ENCODE measurements at regions not wholly inside any gene's neighbourhood (a gene's known extent, or its start where the extent isn't known, plus 50 kb on each side); places are given as distances from the start of the nearest gene placed in this dataset.

DNA sequence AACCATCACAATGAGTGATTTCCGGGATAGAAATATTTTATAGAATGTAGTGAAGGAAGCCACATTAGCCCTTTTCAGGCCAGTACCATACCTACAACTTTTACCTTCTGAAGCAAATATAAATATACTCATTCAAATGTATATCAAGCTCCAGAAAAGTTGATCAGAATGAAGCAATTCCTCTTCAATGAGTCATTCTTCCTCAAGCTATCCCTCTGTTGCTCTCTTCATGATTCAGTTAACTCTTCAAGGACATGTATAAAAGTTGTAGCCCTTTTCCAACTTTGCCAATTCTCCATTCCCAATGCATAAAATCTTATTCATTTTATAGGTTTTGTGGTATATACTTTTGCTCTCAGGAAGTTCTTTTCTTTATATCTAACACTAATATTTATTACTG is 242.1 kb upstream of the RGPD4 start:
- ATAC-seq = no peak
- no peaks in the 10 kb centered on the region for H3K36me3 Mint-ChIP-seq

DNA sequence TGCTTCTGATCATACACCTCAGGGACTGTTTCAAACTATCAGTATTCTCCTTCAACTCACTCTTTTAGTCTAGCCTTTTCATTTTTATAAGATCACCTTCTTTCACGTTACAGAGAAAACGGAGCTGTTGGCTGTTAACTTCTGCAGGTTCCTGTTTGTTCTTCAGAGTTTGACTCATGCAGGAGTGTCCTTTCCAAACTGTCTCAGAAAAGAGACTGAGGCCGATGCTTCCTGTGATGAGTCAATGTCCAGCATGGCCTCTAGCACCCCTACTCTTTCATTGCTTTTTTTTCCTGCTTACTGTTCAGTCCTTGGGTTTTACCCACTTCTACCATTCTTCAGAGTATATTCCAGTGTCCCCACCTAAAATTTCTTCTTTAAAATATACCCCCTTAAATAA is 240.8 kb upstream of the RGPD4 start:
- Mint-ChIP-seq H3K9me3 (no peaks in the 10 kb centered on the region), H3K27me3 (no peaks in the 10 kb centered on the region), H3K36me3 (no peaks in the 10 kb centered on the region), H3K4me3 (no peak overlapping the region), H3K4me1 (ENCODE audit: low read depth in 2 of 2) (no peaks in the 10 kb centered on the region), H3K27ac (no peak overlapping the region)
- DNase-seq (ENCODE audit: low spot score) = no peak
- ATAC-seq = no peak

More for the DNA sequence above, 242.1 kb upstream of the RGPD4 start:
- no peak for DNase-seq (ENCODE audit: low spot score)
- no peaks in the 10 kb centered on the region for H3K27me3 Mint-ChIP-seq
- no peak overlapping the region for H3K4me3 Mint-ChIP-seq
- peaks cover 3% of the 10 kb centered on the region for H3K9me3 Mint-ChIP-seq
- no peaks in the 10 kb centered on the region for H3K4me1 Mint-ChIP-seq (ENCODE audit: low read depth in 2 of 2)
- no peak overlapping the region for H3K27ac Mint-ChIP-seq

DNA sequence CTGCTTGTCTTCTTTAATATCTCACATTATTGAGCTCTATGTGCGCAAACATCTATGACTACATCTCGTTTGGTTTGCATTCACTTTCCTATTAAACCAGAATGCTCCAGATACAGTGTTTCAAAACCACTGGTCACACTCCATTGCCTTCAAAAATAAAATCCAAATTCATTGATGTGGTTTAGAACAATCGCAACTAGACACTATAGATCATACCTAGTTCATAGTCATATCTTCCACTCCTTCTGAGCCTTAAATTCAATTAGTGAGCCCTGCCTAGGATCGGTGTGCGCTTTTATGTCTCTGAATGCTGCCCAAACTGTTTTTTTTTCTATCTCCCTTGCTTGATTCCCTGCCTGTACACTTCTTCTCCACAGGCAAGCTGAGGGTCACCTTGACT is 238.5 kb upstream of the RGPD4 start:
- no peak for ATAC-seq
- no peaks in the 10 kb centered on the region for H3K4me1 Mint-ChIP-seq (ENCODE audit: low read depth in 2 of 2)

GRCh38 chr2:107589079-107589491 is 237.6 kb upstream of the RGPD4 start:
- Mint-ChIP-seq H3K36me3 (no peaks in the 10 kb centered on the region), H3K9me3 (no peaks in the 10 kb centered on the region), H3K27ac (no peak overlapping the region), H3K27me3 (no peaks in the 10 kb centered on the region), H3K4me3 (no peak overlapping the region), H3K4me1 (ENCODE audit: low read depth in 2 of 2) (no peaks in the 10 kb centered on the region)
- DNase-seq (ENCODE audit: low spot score) = no peak
- ATAC-seq = no peak

More for the DNA sequence above, 238.5 kb upstream of the RGPD4 start:
- Mint-ChIP-seq H3K9me3 (no peaks in the 10 kb centered on the region), H3K27ac (no peak overlapping the region), H3K4me3 (no peak overlapping the region), H3K36me3 (no peaks in the 10 kb centered on the region), H3K27me3 (no peaks in the 10 kb centered on the region)
- DNase-seq (ENCODE audit: low spot score) = no peak

DNA sequence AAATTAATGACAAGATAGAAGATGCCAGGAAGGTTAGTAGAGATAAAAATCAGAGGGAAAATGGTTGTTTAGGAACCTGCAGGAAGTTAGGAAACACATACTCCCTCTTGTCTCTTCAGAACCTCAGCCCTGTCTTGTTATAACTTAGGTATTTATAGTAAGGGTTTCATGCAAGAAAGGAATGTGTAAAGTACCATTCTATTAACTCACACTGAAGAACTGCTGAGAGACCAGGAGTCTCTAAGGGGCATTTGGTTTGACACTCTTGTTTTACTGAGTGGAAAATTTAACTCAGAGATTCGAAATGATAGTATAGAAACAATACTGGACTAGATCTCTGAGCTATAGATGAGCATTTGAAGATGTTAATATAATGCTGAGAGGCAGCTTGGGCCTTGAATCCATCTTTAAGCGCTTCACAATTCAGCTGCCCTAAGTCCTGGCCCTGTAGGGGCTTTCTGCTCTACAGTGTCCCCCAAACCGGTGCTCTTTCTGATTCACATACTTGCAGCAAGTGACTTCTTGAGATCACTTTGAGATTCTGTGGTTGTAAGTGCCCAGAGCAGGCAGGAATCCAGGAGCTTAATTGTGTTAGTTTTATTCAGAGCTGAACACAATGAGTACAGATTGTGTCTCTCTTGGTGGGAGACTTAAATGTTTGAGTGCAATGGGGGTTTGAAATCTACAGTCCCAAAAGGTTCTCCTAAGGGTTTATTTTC is 235.0 kb upstream of the RGPD4 start:
- Mint-ChIP-seq H3K4me1 (ENCODE audit: low read depth in 2 of 2) (no peaks in the 10 kb centered on the region), H3K27me3 (no peaks in the 10 kb centered on the region), H3K27ac (no peak overlapping the region), H3K9me3 (peaks cover 4% of the 10 kb centered on the region), H3K36me3 (no peaks in the 10 kb centered on the region), H3K4me3 (no peak overlapping the region)
- DNase-seq (ENCODE audit: low spot score) (no peak), ATAC-seq (no peak)

- DNase-seq (ENCODE audit: low spot score) (no peak), ATAC-seq (no peak)
- Mint-ChIP-seq H3K27ac (no peak overlapping the region), H3K4me3 (no peak overlapping the region), H3K9me3 (peaks cover 4% of the 10 kb centered on the region), H3K4me1 (ENCODE audit: low read depth in 2 of 2) (no peaks in the 10 kb centered on the region), H3K36me3 (no peaks in the 10 kb centered on the region), H3K27me3 (no peaks in the 10 kb centered on the region)
Measured at GRCh38 chr2:107592280-107592624, 234.4 kb upstream of the RGPD4 start.

DNA sequence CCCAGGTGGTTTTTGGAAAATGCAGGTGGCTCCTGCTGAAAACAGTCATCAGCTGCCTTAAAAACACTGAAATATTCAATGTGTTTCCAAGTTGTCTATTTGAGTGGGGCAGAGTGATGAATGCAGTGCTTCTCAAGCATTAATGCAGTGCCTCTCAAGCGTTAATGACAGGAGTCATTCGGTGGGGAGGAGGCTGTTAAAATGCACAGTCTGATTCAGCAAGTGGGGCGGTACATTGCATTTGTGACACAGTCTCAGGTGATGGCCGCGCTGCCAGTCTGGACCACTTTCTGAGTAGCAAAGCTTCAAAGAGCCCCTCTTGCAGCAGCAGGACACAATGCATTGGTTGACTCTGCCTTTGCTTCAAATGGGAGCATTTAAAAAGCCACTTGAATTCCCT is 231.4 kb upstream of the RGPD4 start:
- peaks cover 4% of the 10 kb centered on the region for H3K9me3 Mint-ChIP-seq
- no peak overlapping the region for H3K27ac Mint-ChIP-seq
- no peaks in the 10 kb centered on the region for H3K4me1 Mint-ChIP-seq (ENCODE audit: low read depth in 2 of 2)
- no peak overlapping the region for H3K4me3 Mint-ChIP-seq
- no peaks in the 10 kb centered on the region for H3K27me3 Mint-ChIP-seq
- DNase-seq (ENCODE audit: low spot score) = no peak
- ATAC-seq = no peak
- no peaks in the 10 kb centered on the region for H3K36me3 Mint-ChIP-seq

DNA sequence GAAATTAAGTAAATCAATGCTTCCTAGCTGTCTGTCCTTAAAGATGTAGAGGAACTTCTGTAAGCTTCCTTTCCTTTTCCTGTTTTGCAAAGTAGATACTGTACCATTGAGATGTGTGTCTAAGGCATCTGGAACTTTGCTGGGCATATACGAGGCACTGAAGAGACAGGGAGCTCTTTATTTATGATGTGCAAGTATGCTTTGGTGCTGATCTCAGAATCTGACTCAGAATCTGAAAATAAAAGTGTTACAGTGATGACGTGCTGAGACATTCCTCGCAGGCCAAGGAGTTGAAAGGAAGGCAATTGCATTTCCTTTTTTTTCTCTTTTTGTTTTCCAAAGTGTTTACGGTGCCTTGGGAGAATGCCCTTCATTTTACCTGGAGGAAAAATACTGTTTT is 230.9 kb upstream of the RGPD4 start:
- Mint-ChIP-seq H3K4me1 (ENCODE audit: low read depth in 2 of 2) (no peaks in the 10 kb centered on the region), H3K9me3 (peaks cover 4% of the 10 kb centered on the region)

GRCh38 chr2:107597507-107597906 is 229.2 kb upstream of the RGPD4 start:
- Mint-ChIP-seq H3K27ac (no peak overlapping the region), H3K27me3 (no peaks in the 10 kb centered on the region), H3K36me3 (no peaks in the 10 kb centered on the region), H3K4me3 (no peak overlapping the region), H3K4me1 (ENCODE audit: low read depth in 2 of 2) (no peaks in the 10 kb centered on the region), H3K9me3 (peaks cover 4% of the 10 kb centered on the region)
- ATAC-seq (no peak), DNase-seq (ENCODE audit: low spot score) (no peak)

More for the DNA sequence above, 230.9 kb upstream of the RGPD4 start:
- ATAC-seq (no peak), DNase-seq (ENCODE audit: low spot score) (no peak)
- Mint-ChIP-seq H3K27ac (no peak overlapping the region), H3K4me3 (no peak overlapping the region), H3K27me3 (no peaks in the 10 kb centered on the region), H3K36me3 (no peaks in the 10 kb centered on the region)

DNA sequence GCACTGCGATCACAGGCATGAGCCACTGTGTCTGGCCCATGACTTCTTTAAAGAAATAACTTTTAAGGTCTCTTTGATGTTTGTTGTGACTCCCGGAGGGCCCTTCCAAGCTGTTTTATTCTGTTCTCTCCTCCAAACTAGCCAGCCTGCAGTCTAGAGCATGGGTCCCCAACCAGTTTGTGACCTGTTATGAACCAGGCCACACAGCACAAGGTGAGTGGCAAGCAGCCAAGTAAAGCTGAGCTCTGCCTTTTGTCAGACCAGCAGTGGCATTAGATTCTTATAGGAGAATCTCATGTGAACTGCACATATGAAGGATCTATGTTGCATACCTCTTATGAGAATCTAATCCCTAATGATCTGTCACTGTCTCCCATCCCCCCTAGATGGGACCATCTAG is 223.9 kb upstream of the RGPD4 start:
- Mint-ChIP-seq H3K36me3 (no peaks in the 10 kb centered on the region), H3K9me3 (no peaks in the 10 kb centered on the region), H3K4me3 (no peak overlapping the region), H3K27me3 (no peaks in the 10 kb centered on the region), H3K4me1 (ENCODE audit: low read depth in 2 of 2) (no peaks in the 10 kb centered on the region), H3K27ac (no peak overlapping the region)
- ATAC-seq (no peak), DNase-seq (ENCODE audit: low spot score) (no peak)

DNA sequence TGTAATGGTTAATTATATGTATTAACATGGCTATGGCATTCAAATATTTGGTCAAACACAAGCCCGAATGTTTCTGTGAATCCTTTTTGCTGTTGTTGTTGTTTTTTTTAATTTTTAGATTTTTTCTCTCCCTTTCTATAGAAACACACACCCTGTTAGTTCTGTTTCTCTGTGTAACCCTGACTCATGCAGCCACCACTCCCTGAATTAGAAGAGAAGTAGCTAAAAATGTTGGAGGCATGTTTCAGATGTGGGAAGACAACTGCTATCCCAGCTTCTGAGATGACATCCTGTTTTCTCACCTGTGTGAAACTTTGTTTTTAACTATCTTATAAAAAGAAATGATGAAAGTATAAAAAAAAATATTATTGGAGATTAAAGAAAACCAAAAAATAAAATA is 219.6 kb upstream of the RGPD4 start:
- ATAC-seq (no peak), DNase-seq (ENCODE audit: low spot score) (no peak)
- H3K9me3 Mint-ChIP-seq = no peaks in the 10 kb centered on the region
- no peaks in the 10 kb centered on the region for H3K4me1 Mint-ChIP-seq (ENCODE audit: low read depth in 2 of 2)
- H3K36me3 Mint-ChIP-seq = no peaks in the 10 kb centered on the region
- H3K27me3 Mint-ChIP-seq = no peaks in the 10 kb centered on the region
- H3K4me3 Mint-ChIP-seq = no peak overlapping the region
- H3K27ac Mint-ChIP-seq = no peak overlapping the region

- Mint-ChIP-seq H3K4me3 (no peak overlapping the region), H3K9me3 (no peaks in the 10 kb centered on the region), H3K4me1 (ENCODE audit: low read depth in 2 of 2) (no peaks in the 10 kb centered on the region), H3K27me3 (no peaks in the 10 kb centered on the region), H3K36me3 (no peaks in the 10 kb centered on the region), H3K27ac (no peak overlapping the region)
- DNase-seq (ENCODE audit: low spot score) (no peak), ATAC-seq (no peak)
Measured at GRCh38 chr2:107607473-107607872, 219.2 kb upstream of the RGPD4 start.

GRCh38 chr2:107615039-107615438 is 211.7 kb upstream of the RGPD4 start:
- H3K4me3 Mint-ChIP-seq = no peak overlapping the region
- no peak for ATAC-seq
- H3K4me1 Mint-ChIP-seq (ENCODE audit: low read depth in 2 of 2) = no peaks in the 10 kb centered on the region
- H3K27ac Mint-ChIP-seq = no peak overlapping the region
- H3K27me3 Mint-ChIP-seq = no peaks in the 10 kb centered on the region
- no peaks in the 10 kb centered on the region for H3K36me3 Mint-ChIP-seq
- DNase-seq (ENCODE audit: low spot score) = no peak
- peaks cover 3% of the 10 kb centered on the region for H3K9me3 Mint-ChIP-seq

GRCh38 chr2:107618769-107619168 is 207.9 kb upstream of the RGPD4 start:
- no peaks in the 10 kb centered on the region for H3K36me3 Mint-ChIP-seq
- ATAC-seq = no peak
- no peak overlapping the region for H3K4me3 Mint-ChIP-seq
- H3K9me3 Mint-ChIP-seq = peaks cover 7% of the 10 kb centered on the region
- H3K27me3 Mint-ChIP-seq = no peaks in the 10 kb centered on the region
- no peaks in the 10 kb centered on the region for H3K4me1 Mint-ChIP-seq (ENCODE audit: low read depth in 2 of 2)
- no peak for DNase-seq (ENCODE audit: low spot score)
- H3K27ac Mint-ChIP-seq = no peak overlapping the region

All from natural killer cell treated with Interleukin-12 subunit alpha and Interleukin-12 subunit beta and Interleukin-15 and Interleukin-18, amount 100 ng/mL, for 72 hours (primary cell).